Activated naive CD4-positive, alpha-beta T cell (primary cell): ENCODE measurements at regions not wholly inside any gene's neighbourhood (a gene's known extent, or its start where the extent isn't known, plus 50 kb on each side); places are given as distances from the start of the nearest gene placed in this dataset.
"Not testable (repeated sequence)": the region's sequence is repeated elsewhere in the genome, so short reads cannot be mapped to it uniquely, and the experiment has no call there.

Experiments used
- DNase-seq, 4 experiments: peaks; one replicate each; lab custom pipeline; 2025; lab: John Stamatoyannopoulos, UW

GRCh38 chr1:60818969-60819701, 263.2 kb upstream of the NFIA start:
- no peak for DNase-seq

GRCh38 chr1:60813071-60813470, 269.3 kb upstream of the NFIA start:
- DNase-seq: no peak

GRCh38 chr1:60809204-60809980, 273.0 kb upstream of the NFIA start:
- DNase-seq: no peak

- DNase-seq: no peak
Measured at GRCh38 chr1:60808676-60809075, 273.7 kb upstream of the NFIA start.

GRCh38 chr1:60802884-60803283, 279.5 kb upstream of the NFIA start:
- no peak for DNase-seq

GRCh38 chr1:60797351-60797750, 285.0 kb upstream of the NFIA start:
- DNase-seq: no peak

GRCh38 chr1:60791226-60791625, 291.1 kb upstream of the NFIA start:
- DNase-seq: no peak

- DNase-seq: not testable (repeated sequence)
Measured at GRCh38 chr1:60773099-60773498, 309.3 kb upstream of the NFIA start.

GRCh38 chr1:60769082-60769481, 313.3 kb upstream of the NFIA start:
- no peak for DNase-seq

- DNase-seq: no peak
Measured at GRCh38 chr1:60765204-60765603, 317.2 kb upstream of the NFIA start.

- DNase-seq: no peak
Measured at GRCh38 chr1:60764489-60764888, 317.9 kb upstream of the NFIA start.

- DNase-seq: no peak
Measured at GRCh38 chr1:60763741-60764140, 318.6 kb upstream of the NFIA start.

- DNase-seq: no peak
Measured at GRCh38 chr1:60762911-60763310, 319.4 kb upstream of the NFIA start.

- no peak for DNase-seq
Measured at GRCh38 chr1:60762176-60762575, 320.2 kb upstream of the NFIA start.

GRCh38 chr1:60759291-60759690, 323.1 kb upstream of the NFIA start:
- no peak for DNase-seq

- DNase-seq: no peak
Measured at GRCh38 chr1:60757485-60757884, 324.9 kb upstream of the NFIA start.

GRCh38 chr1:60753036-60753900, 329.1 kb upstream of the NFIA start:
- no peak for DNase-seq

GRCh38 chr1:60751306-60751705, 331.1 kb upstream of the NFIA start:
- no peak for DNase-seq

- no peak for DNase-seq
Measured at GRCh38 chr1:60747353-60747752, 335.0 kb upstream of the NFIA start.

- no peak for DNase-seq
Measured at GRCh38 chr1:60746278-60746791, 336.0 kb upstream of the NFIA start.

- no peak for DNase-seq
Measured at GRCh38 chr1:60745484-60745883, 336.9 kb upstream of the NFIA start.

- DNase-seq: no peak
Measured at GRCh38 chr1:60742339-60742738, 340.0 kb upstream of the NFIA start.
